ENCODE measurements at regions not wholly inside any gene's neighbourhood (a gene's known extent, or its start where the extent isn't known, plus 50 kb on each side); places are given as distances from the start of the nearest gene placed in this dataset.

DNA sequence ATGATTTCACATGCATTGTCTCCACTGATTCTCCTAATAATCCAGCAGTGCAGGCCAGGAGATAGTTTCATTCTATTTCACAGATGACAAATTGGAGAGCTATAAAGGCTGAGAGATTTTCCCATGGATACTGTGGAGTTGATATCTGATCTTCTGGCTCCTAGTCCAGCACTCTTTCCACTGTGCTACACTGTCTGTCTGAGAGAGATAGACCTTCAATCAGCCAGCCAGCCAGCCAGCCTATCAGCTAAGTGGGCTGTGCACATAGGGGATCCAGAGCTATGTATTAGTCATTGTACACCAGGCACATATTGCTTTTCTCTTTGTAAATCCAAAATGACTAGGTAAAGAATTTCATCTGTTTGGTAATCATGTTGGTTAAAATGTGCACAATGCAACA is 91.8 kb upstream of the ATP2B1 start:
- H3K36me3 ChIP-seq (replicated peaks; ENCODE audit: insufficient read depth, low read length): no peaks in the 10 kb centered on the region
- no peaks in the 10 kb centered on the region for H4K20me1 ChIP-seq (ENCODE audit: insufficient read depth, low read length)
- no peak overlapping the region for H3K9ac ChIP-seq (ENCODE audit: low read length)
- no peaks in the 10 kb centered on the region for H3K9me2 ChIP-seq (replicated peaks; ENCODE audit: insufficient read depth, low read length)
- no peak for DNase-seq
- H3K4me2 ChIP-seq (ENCODE audit: low read depth, low read length): no peak overlapping the region
- no peak overlapping the region for H2AFZ ChIP-seq (ENCODE audit: low read length)
- no peaks in the 10 kb centered on the region for H3K9me3 ChIP-seq (replicated peaks; ENCODE audit: insufficient read depth, low read length)
- no peaks in the 10 kb centered on the region for H3K4me1 ChIP-seq (ENCODE audit: low read length)
- TF ChIP-seq EZH2 (optimal IDR thresholded peaks at IDR 0.05; ENCODE audit: low read depth, low read length) (no peak), EZH2phosphoT487 (IDR thresholded peaks at IDR 0.05; ENCODE audit: low read length) (no peak), CTCF (IDR thresholded peaks at IDR 0.05; ENCODE audit: low read length) (no peak)
- no peaks in the 10 kb centered on the region for H3K79me2 ChIP-seq (ENCODE audit: low read length)
- H3K27me3 ChIP-seq (replicated peaks; ENCODE audit: insufficient read depth, low read length): no peaks in the 10 kb centered on the region
- no peak overlapping the region for H3K27ac ChIP-seq (ENCODE audit: low read length)
- no peak overlapping the region for H3K4me3 ChIP-seq (ENCODE audit: low read length)
- H3F3A ChIP-seq (ENCODE audit: insufficient read depth, low read length): no peaks in the 10 kb centered on the region

GRCh38 chr12:89799316-89799715 is 90.7 kb upstream of the ATP2B1 start:
- H3K4me1 ChIP-seq (ENCODE audit: low read length): no peaks in the 10 kb centered on the region
- TF ChIP-seq EZH2 (optimal IDR thresholded peaks at IDR 0.05; ENCODE audit: low read depth, low read length) (no peak), CTCF (IDR thresholded peaks at IDR 0.05; ENCODE audit: low read length) (no peak), EZH2phosphoT487 (IDR thresholded peaks at IDR 0.05; ENCODE audit: low read length) (no peak)
- H3K9ac ChIP-seq (ENCODE audit: low read length): no peak overlapping the region
- H4K20me1 ChIP-seq (ENCODE audit: insufficient read depth, low read length): no peaks in the 10 kb centered on the region
- H3K4me2 ChIP-seq (ENCODE audit: low read depth, low read length): no peak overlapping the region
- H3K27me3 ChIP-seq (replicated peaks; ENCODE audit: insufficient read depth, low read length): no peaks in the 10 kb centered on the region
- no peak overlapping the region for H3K27ac ChIP-seq (ENCODE audit: low read length)
- no peak for DNase-seq
- no peak overlapping the region for H3K4me3 ChIP-seq (ENCODE audit: low read length)
- no peaks in the 10 kb centered on the region for H3K79me2 ChIP-seq (ENCODE audit: low read length)
- H3K9me3 ChIP-seq (replicated peaks; ENCODE audit: insufficient read depth, low read length): no peaks in the 10 kb centered on the region
- H3K9me2 ChIP-seq (replicated peaks; ENCODE audit: insufficient read depth, low read length): no peaks in the 10 kb centered on the region
- H3F3A ChIP-seq (ENCODE audit: insufficient read depth, low read length): no peaks in the 10 kb centered on the region
- no peaks in the 10 kb centered on the region for H3K36me3 ChIP-seq (replicated peaks; ENCODE audit: insufficient read depth, low read length)
- H2AFZ ChIP-seq (ENCODE audit: low read length): no peak overlapping the region

GRCh38 chr12:89797436-89797835 is 88.8 kb upstream of the ATP2B1 start:
- Histone ChIP-seq H3K9ac (ENCODE audit: low read length) (no peak overlapping the region), H3K4me1 (ENCODE audit: low read length) (no peaks in the 10 kb centered on the region), H3K4me2 (ENCODE audit: low read depth, low read length) (no peak overlapping the region), H3K79me2 (ENCODE audit: low read length) (no peaks in the 10 kb centered on the region), H3K9me2 (replicated peaks; ENCODE audit: insufficient read depth, low read length) (no peaks in the 10 kb centered on the region), H3K9me3 (replicated peaks; ENCODE audit: insufficient read depth, low read length) (no peaks in the 10 kb centered on the region), H4K20me1 (ENCODE audit: insufficient read depth, low read length) (no peaks in the 10 kb centered on the region), H3K4me3 (ENCODE audit: low read length) (no peak overlapping the region), H3K36me3 (replicated peaks; ENCODE audit: insufficient read depth, low read length) (no peaks in the 10 kb centered on the region), H2AFZ (ENCODE audit: low read length) (no peak overlapping the region), H3K27me3 (replicated peaks; ENCODE audit: insufficient read depth, low read length) (no peaks in the 10 kb centered on the region), H3K27ac (ENCODE audit: low read length) (no peak overlapping the region), H3F3A (ENCODE audit: insufficient read depth, low read length) (no peaks in the 10 kb centered on the region)
- no peak for TF ChIP-seq CTCF (IDR thresholded peaks at IDR 0.05; ENCODE audit: low read length)
- no peak for TF ChIP-seq EZH2phosphoT487 (IDR thresholded peaks at IDR 0.05; ENCODE audit: low read length)
- no peak for TF ChIP-seq EZH2 (optimal IDR thresholded peaks at IDR 0.05; ENCODE audit: low read depth, low read length)
- DNase-seq: no peak
